Epidermal melanocyte (primary cell): ENCODE measurements at regions not wholly inside any gene's neighbourhood (a gene's known extent, or its start where the extent isn't known, plus 50 kb on each side); places are given as distances from the start of the nearest gene placed in this dataset.
A peak's percentile ranks its signal among the peaks of the same experiment; 100 is the strongest.

Experiments used
- DNase-seq: peaks from one replicate; pipeline ENCODE4 v3.0.0; 2011; ENCODE audit warnings: low spot score; ENCODE audit not compliant: insufficient read length

GRCh38 chr5:35436400-35437057 is 181.1 kb upstream of the SPEF2 start:
- peak; percentile 24 for DNase-seq

GRCh38 chr5:35430381-35431162 is 187.1 kb upstream of the SPEF2 start:
- DNase-seq, result no peak

- DNase-seq, result no peak
These were observed 189.9 kb upstream of the PRLR start for GRCh38 chr5:35420200-35420599.

GRCh38 chr5:35417040-35417439 is 186.8 kb upstream of the PRLR start:
- no peak for DNase-seq

GRCh38 chr5:35416217-35416988 is 186.1 kb upstream of the PRLR start:
- no peak for DNase-seq

- no peak for DNase-seq
These were observed 185.0 kb upstream of the PRLR start for GRCh38 chr5:35415309-35415708.

- no peak for DNase-seq
These were observed 179.1 kb upstream of the PRLR start for GRCh38 chr5:35409361-35409760.

- no peak for DNase-seq
These were observed 177.9 kb upstream of the PRLR start for GRCh38 chr5:35408146-35408545.

GRCh38 chr5:35407697-35408096 is 177.4 kb upstream of the PRLR start:
- no peak for DNase-seq

- no peak for DNase-seq
These were observed 175.7 kb upstream of the PRLR start for GRCh38 chr5:35405938-35406337.

- no peak for DNase-seq
These were observed 174.4 kb upstream of the PRLR start for GRCh38 chr5:35404701-35405100.

- DNase-seq, result no peak
These were observed 163.6 kb upstream of the PRLR start for GRCh38 chr5:35393901-35394300.

- DNase-seq, result no peak
These were observed 154.4 kb upstream of the PRLR start for GRCh38 chr5:35384658-35385057.

GRCh38 chr5:35383041-35383440 is 152.8 kb upstream of the PRLR start:
- DNase-seq, result no peak

GRCh38 chr5:35377653-35378052 is 147.4 kb upstream of the PRLR start:
- DNase-seq, result no peak

GRCh38 chr5:35374584-35374983 is 144.3 kb upstream of the PRLR start:
- DNase-seq, result no peak

GRCh38 chr5:35373249-35373648 is 143.0 kb upstream of the PRLR start:
- DNase-seq, result no peak

GRCh38 chr5:35372482-35372881 is 142.2 kb upstream of the PRLR start:
- no peak for DNase-seq

- DNase-seq, result no peak
These were observed 141.7 kb upstream of the PRLR start for GRCh38 chr5:35371951-35372426.

- no peak for DNase-seq
These were observed 140.6 kb upstream of the PRLR start for GRCh38 chr5:35370871-35371270.

- DNase-seq, result no peak
These were observed 139.9 kb upstream of the PRLR start for GRCh38 chr5:35369965-35370790.
